ENCODE measurements at regions not wholly inside any gene's neighbourhood (a gene's known extent, or its start where the extent isn't known, plus 50 kb on each side); places are given as distances from the start of the nearest gene placed in this dataset.

DNA sequence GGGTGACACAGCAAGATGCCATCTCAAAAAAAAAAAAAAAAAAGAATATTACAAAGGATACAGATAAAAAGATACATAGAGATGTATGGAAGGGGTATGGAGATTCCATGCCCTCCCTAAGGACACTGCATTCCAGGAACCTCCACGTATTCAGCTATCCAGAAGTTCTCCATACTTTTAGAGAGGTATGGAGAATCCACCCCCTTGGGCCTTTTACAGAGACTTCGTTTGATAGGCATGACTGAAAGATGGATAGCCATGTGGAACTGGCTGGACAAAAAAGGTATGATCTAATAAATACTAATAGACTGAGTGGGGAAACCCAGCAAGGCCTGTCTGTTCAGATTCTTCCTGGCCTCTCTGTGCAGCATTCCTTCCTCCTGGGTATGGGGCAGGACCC, 56.6 kb upstream of the DMRT1 start:
- H4K8ac ChIP-seq (ENCODE audit: low read depth in 2 of 2, low read length in 2 of 2): no peak overlapping the region
- intact Hi-C loops (cut with micrococcal nuclease): no loop called here

More for the DNA sequence above, 56.6 kb upstream of the DMRT1 start:
- H2AK9ac ChIP-seq (replicated peaks; ENCODE audit: low read depth, low read length, poor library complexity): no peak overlapping the region
- no peak overlapping the region for H2BK120ac ChIP-seq (ENCODE audit: low read depth, low read length)
- H3K4ac ChIP-seq (ENCODE audit: low read depth, low read length): no peak overlapping the region
- H3K18ac ChIP-seq (ENCODE audit: low read depth, low read length): no peak overlapping the region
- CTCF ChIA-PET: no interaction called here
- H3K9me1 ChIP-seq (ENCODE audit: insufficient read depth, low read length): no peaks in the 10 kb centered on the region
- H3K4me1 ChIP-seq (ENCODE audit: control insufficient read depth, insufficient read depth, low read length): peaks cover 3% of the 10 kb centered on the region; the same call in 1 of the 2 replicates
- H2BK5ac ChIP-seq (ENCODE audit: low read depth, low read length, poor library complexity, severe bottlenecking): no peak overlapping the region
- no TSS peak for BruUV-seq (replicated peaks)
- H3K56ac ChIP-seq (ENCODE audit: extremely low read depth, insufficient read depth, low read length): no peak overlapping the region
- no peak overlapping the region for H2BK20ac ChIP-seq (ENCODE audit: low read depth, low read length)
- H3K27me3 ChIP-seq (ENCODE audit: control insufficient read depth, insufficient read depth, low read length): no peaks in the 10 kb centered on the region
- no peak overlapping the region for H3K4me2 ChIP-seq (ENCODE audit: low read depth, low read length)
- no peak overlapping the region for H3K9ac ChIP-seq (ENCODE audit: low read depth, low read length)
- H3K9me3 ChIP-seq (ENCODE audit: control insufficient read depth, insufficient read depth, low read length): no peaks in the 10 kb centered on the region
- in situ Hi-C loops (cut with MboI; ENCODE audit: low sequenced_read_pairs) (no loop called here), dilution Hi-C loops (cut with HindIII; ENCODE audit: low sequenced_read_pairs, unreplicated experiment) (no loop called here)
- no peaks in the 10 kb centered on the region for H4K20me1 ChIP-seq (ENCODE audit: insufficient read depth, low read length)
- ATAC-seq (ENCODE audit: low read depth) (no peak), DNase-seq (no peak)
- no peak overlapping the region for H4K5ac ChIP-seq (ENCODE audit: low read depth, low read length)
- H2AFZ ChIP-seq (replicated peaks; ENCODE audit: low read length, poor library complexity): no peak overlapping the region
- TF ChIP-seq MAFK (IDR thresholded peaks at IDR 0.05; ENCODE audit: low read depth, low read length) (no peak), USF2 (IDR thresholded peaks at IDR 0.05; ENCODE audit: low read depth, low read length) (no peak)
- H3K4me3 ChIP-seq (ENCODE audit: insufficient read depth, low read depth, low read length): no peak overlapping the region
- H3K23ac ChIP-seq (ENCODE audit: low read depth, low read length): no peak overlapping the region
- no peak overlapping the region for H3K27ac ChIP-seq (ENCODE audit: insufficient read depth, low read length)
- no peak overlapping the region for H3K14ac ChIP-seq (replicated peaks; ENCODE audit: low read depth, low read length)
- no peak overlapping the region for H2BK15ac ChIP-seq (ENCODE audit: low read depth, low read length)
- no peak overlapping the region for H4K91ac ChIP-seq (ENCODE audit: insufficient read depth, low read depth, low read length)
- POLR2A ChIA-PET (ENCODE audit: unreplicated experiment): no interaction called here
- WGBS, 2 experiments (ENCODE audit: extremely low coverage in 2 of 2, insufficient read length in 1 of 2): no CpG with 5 or more reads among the region's 2 CpGs
- H3K79me1 ChIP-seq (ENCODE audit: low read depth in 1 of 2, low read length in 2 of 2): no peaks in the 10 kb centered on the region
- no peaks in the 10 kb centered on the region for H3K36me3 ChIP-seq (ENCODE audit: control insufficient read depth, insufficient read depth, low read length)
- H2AK5ac ChIP-seq (ENCODE audit: low read depth, low read length): no peak overlapping the region

Measured in IMR-90 (cell line).